Spleen (tissue), 11 donors: ENCODE measurements at regions not wholly inside any gene's neighbourhood (a gene's known extent, or its start where the extent isn't known, plus 50 kb on each side); places are given as distances from the start of the nearest gene placed in this dataset.
"Not testable (repeated sequence)": the region's sequence is repeated elsewhere in the genome, so short reads cannot be mapped to it uniquely, and the experiment has no call there.

Experiments used
- DNase-seq: peaks from one replicate; pipeline ENCODE4 v3.0.0-alpha.2; 2020
- H3K27ac ChIP-seq, 8 donors: fragments of 200-600 bp; sonication (generic) in 7 of 8; 1 replicate in 4 of 8; 2 replicates in 4 of 8; pipeline versions ENCODE4 v1.5.0 to v1.8.0; 2016 to 2021; ENCODE audit warnings: inconsistent platforms in 4 of 8, mild to moderate bottlenecking in 4 of 8, moderate library complexity in 1 of 8
- H3K27me3 ChIP-seq, 7 donors: fragments of 200-600 bp; sonication (generic) in 6 of 7; replicated peaks in 1 of 7; 1 replicate in 4 of 7; 2 replicates in 3 of 7; pipeline versions ENCODE4 v1.5.0 to v1.8.0; 2016 to 2021; ENCODE audit warnings: inconsistent platforms in 3 of 7, mild to moderate bottlenecking in 1 of 7
- H3K36me3 ChIP-seq, 6 donors: fragments of 200-600 bp; sonication (generic) in 5 of 6; 1 replicate in 4 of 6; 2 replicates in 2 of 6; pipeline versions ENCODE4 v1.5.0 to v1.8.0; 2016 to 2021; ENCODE audit warnings: inconsistent platforms in 2 of 6
- H3K4me1 ChIP-seq, 6 donors: fragments of 200-600 bp; sonication (generic) in 5 of 6; 1 replicate in 3 of 6; 2 replicates in 3 of 6; pipeline versions ENCODE4 v1.5.0 to v1.8.0; 2016 to 2021; ENCODE audit warnings: inconsistent platforms in 3 of 6
- H3K4me3 ChIP-seq, 8 donors: fragments of 200-600 bp; sonication (generic) in 7 of 8; 1 replicate in 4 of 8; 2 replicates in 4 of 8; pipeline versions ENCODE4 v1.5.0 to v1.8.0; 2016 to 2021; ENCODE audit warnings: inconsistent platforms in 4 of 8, mild to moderate bottlenecking in 4 of 8, moderate library complexity in 2 of 8
- H3K9me3 ChIP-seq, 8 donors: fragments of 200-600 bp; sonication (generic) in 7 of 8; 1 replicate in 4 of 8; 2 replicates in 4 of 8; pipeline versions ENCODE4 v1.5.0 to v1.8.0; 2016 to 2021; ENCODE audit warnings: inconsistent platforms in 4 of 8
- CTCF ChIP-seq, 11 experiments: fragments of 200-600 bp in 7 of 11; fragments of 450-650 bp in 4 of 11; sonication (generic) in 4 of 11; IDR thresholded peaks in 8 of 11; conservative IDR thresholded peaks in 3 of 11; 1 replicate in 7 of 11; 2 replicates in 4 of 11; pipeline versions ENCODE4 v1.4.0 to v1.8.0; 2016 to 2021; ENCODE audit warnings: antibody characterized with exemption in 11 of 11, inconsistent platforms in 4 of 11, mild to moderate bottlenecking in 1 of 11
- POLR2A ChIP-seq, 3 donors: fragments of 450-650 bp; IDR thresholded peaks; one replicate each; pipeline ENCODE4 v1.5.1; 2017; ENCODE audit warnings: antibody characterized with exemption in 3 of 3, mild to moderate bottlenecking in 1 of 3
- POLR2AphosphoS5 ChIP-seq, 3 donors: sonication (generic); formaldehyde crosslinking; IDR thresholded peaks; one replicate each; pipeline ENCODE4 v1.5.1; 2017; ENCODE audit warnings: antibody characterized with exemption in 3 of 3
- WGBS, 5 donors: extraction: QIAGEN DNeasy Blood & Tissue Kit in 3 of 5; methylation state at CpG; one replicate each; pipeline versions ENCODE4 v1.1.5 to v1.1.7; 2013 to 2018; 5-methylcytosine and 5-hydroxymethylcytosine counted together
- intact Hi-C: fragments of 100-400 bp; cut with DNase I; formaldehyde crosslinking; loops from one replicate; pipeline ENCODE4 v1.15.0; 2023; ENCODE audit warnings: low total_unique reads
- donor health status: healthy with polysubstance abuse.
- donor health status: DM: no; HTN: no; CAD: no; lungs with moderate emphysema.
- donor health status: DM: no; HTN: no; CAD: no.
- donor health status: Bipolar disorder and iron deficiency.
- donor health status: healthy.
- donor health status: DM: no; HTN: no; CAD: no.
- donor health status: DM: yes; HTN: yes; CAD: no.

- Histone ChIP-seq H3K9me3 (peaks cover 0 to 5% (median 0%) of the 10 kb centered on the region in 8 donors), H3K36me3 (no peaks in the 10 kb centered on the region), H3K4me1 (no peaks in the 10 kb centered on the region), H3K27me3 (no peaks in the 10 kb centered on the region), H3K4me3 (no peak overlapping the region), H3K27ac (peak overlapping the region in 5 of 8 donors; percentile 11 to 68 (median 55))
- intact Hi-C loops, result no loop called here
- TF ChIP-seq POLR2A (IDR thresholded peaks at IDR 0.05), result no peak
- no peak for TF ChIP-seq CTCF (IDR thresholded peaks at IDR 0.05 in 8 of 11, conservative IDR thresholded peaks at IDR 0.05 in 3 of 11)
- no peak for TF ChIP-seq POLR2AphosphoS5 (IDR thresholded peaks at IDR 0.05)
- DNase-seq, result no peak
- 11 to 32% (median 14%) methylated on average over 5 of the region's 5 CpGs for WGBS, 5 donors
Measured at GRCh38 chr3:181487236-181487978, 224.3 kb upstream of the SOX2 start.

- no peaks in the 10 kb centered on the region for H3K36me3 ChIP-seq
- DNase-seq, result no peak
- peaks cover 0 to 5% (median 0%) of the 10 kb centered on the region in 8 donors for H3K9me3 ChIP-seq
- no peak overlapping the region for H3K4me3 ChIP-seq
- 32 to 54% (median 40%) methylated on average over 7 of the region's 7 CpGs for WGBS, 5 donors
- no peaks in the 10 kb centered on the region for H3K4me1 ChIP-seq
- H3K27ac ChIP-seq, result peak overlapping the region in 5 of 8 donors; percentile 11 to 55 (median 36)
- intact Hi-C loops, result no loop called here
- TF ChIP-seq POLR2AphosphoS5 (IDR thresholded peaks at IDR 0.05) (no peak), CTCF (IDR thresholded peaks at IDR 0.05 in 8 of 11, conservative IDR thresholded peaks at IDR 0.05 in 3 of 11) (no peak), POLR2A (IDR thresholded peaks at IDR 0.05) (no peak)
- no peaks in the 10 kb centered on the region for H3K27me3 ChIP-seq
Measured at GRCh38 chr3:181486141-181486885, 225.4 kb upstream of the SOX2 start.

- Histone ChIP-seq H3K27me3 (no peaks in the 10 kb centered on the region), H3K9me3 (peaks cover 0 to 9% (median 0%) of the 10 kb centered on the region in 8 donors), H3K27ac (no peak overlapping the region), H3K4me1 (no peaks in the 10 kb centered on the region), H3K36me3 (no peaks in the 10 kb centered on the region), H3K4me3 (no peak overlapping the region)
- TF ChIP-seq CTCF (IDR thresholded peaks at IDR 0.05 in 8 of 11, conservative IDR thresholded peaks at IDR 0.05 in 3 of 11) (no peak), POLR2A (IDR thresholded peaks at IDR 0.05) (no peak)
- DNase-seq, result no peak
- 90 to 95% (median 92%) methylated on average over 1 of the region's 1 CpG for WGBS, 5 donors
- intact Hi-C loops, result no loop called here
Measured at GRCh38 chr3:181484026-181484425, 227.7 kb upstream of the SOX2 start.

- H3K27ac ChIP-seq, H3K4me3 ChIP-seq, H3K27me3 ChIP-seq, intact Hi-C loops, DNase-seq, H3K36me3 ChIP-seq, H3K4me1 ChIP-seq: not testable (repeated sequence)
- 48 to 76% (median 69%) methylated on average over 1 of the region's 1 CpG for WGBS, 5 donors
- H3K9me3 ChIP-seq, result peaks cover 0 to 97% (median 84%) of the 10 kb centered on the region in 8 donors
Measured at GRCh38 chr3:181475146-181475545, 236.6 kb upstream of the SOX2 start.
